ENCODE measurements at regions not wholly inside any gene's neighbourhood (a gene's known extent, or its start where the extent isn't known, plus 50 kb on each side); places are given as distances from the start of the nearest gene placed in this dataset.

GRCh38 chr2:160695402-160696086, 201.9 kb upstream of the RBMS1 start:
- intact Hi-C loops (cut with DNase I), result no loop called here
- DNase-seq, result no peak
- Histone ChIP-seq H3K27me3 (no peaks in the 10 kb centered on the region), H3K4me3 (no peak overlapping the region), H3K36me3 (no peaks in the 10 kb centered on the region), H3K9me3 (no peaks in the 10 kb centered on the region), H3K4me1 (peaks cover 0 to 11% (median 5%) of the 10 kb centered on the region in 3 donors), H3K27ac (no peak overlapping the region)
- TF ChIP-seq POLR2A (IDR thresholded peaks at IDR 0.05) (no peak), CTCF (IDR thresholded peaks at IDR 0.05) (no peak)
- 49 to 58% methylated on average over 3 of the region's 3 CpGs for WGBS, 2 donors

- no peak for TF ChIP-seq POLR2A (IDR thresholded peaks at IDR 0.05)
- no peak for TF ChIP-seq CTCF (IDR thresholded peaks at IDR 0.05)
- intact Hi-C loops (cut with DNase I), result no loop called here
- no peak for DNase-seq
- Histone ChIP-seq H3K36me3 (no peaks in the 10 kb centered on the region), H3K4me1 (peaks cover 0 to 11% (median 5%) of the 10 kb centered on the region in 3 donors), H3K27me3 (no peaks in the 10 kb centered on the region), H3K4me3 (no peak overlapping the region), H3K9me3 (no peaks in the 10 kb centered on the region), H3K27ac (no peak overlapping the region)
- WGBS, 2 donors, result 57 to 77% methylated on average over 2 of the region's 2 CpGs
These were observed 202.5 kb upstream of the RBMS1 start for GRCh38 chr2:160696087-160696452.

GRCh38 chr2:160697817-160698216, 204.2 kb upstream of the RBMS1 start:
- H3K4me3 ChIP-seq, result no peak overlapping the region
- H3K9me3 ChIP-seq, result no peaks in the 10 kb centered on the region
- no peaks in the 10 kb centered on the region for H3K27me3 ChIP-seq
- no peak for DNase-seq
- H3K27ac ChIP-seq, result no peak overlapping the region
- H3K4me1 ChIP-seq, result peaks cover 0 to 11% (median 5%) of the 10 kb centered on the region in 3 donors
- intact Hi-C loops (cut with DNase I), result no loop called here
- H3K36me3 ChIP-seq, result no peaks in the 10 kb centered on the region
- 93 to 94% methylated on average over 6 of the region's 6 CpGs for WGBS, 2 donors
- TF ChIP-seq POLR2A (IDR thresholded peaks at IDR 0.05) (no peak), CTCF (IDR thresholded peaks at IDR 0.05) (no peak)

GRCh38 chr2:160700021-160700814, 206.6 kb upstream of the RBMS1 start:
- Histone ChIP-seq H3K27ac (no peak overlapping the region), H3K36me3 (no peaks in the 10 kb centered on the region), H3K9me3 (no peaks in the 10 kb centered on the region), H3K27me3 (no peaks in the 10 kb centered on the region), H3K4me1 (peaks cover 0 to 18% (median 5%) of the 10 kb centered on the region in 3 donors), H3K4me3 (no peak overlapping the region)
- intact Hi-C loops (cut with DNase I), result no loop called here
- TF ChIP-seq CTCF (IDR thresholded peaks at IDR 0.05), result no peak
- no peak for TF ChIP-seq POLR2A (IDR thresholded peaks at IDR 0.05)
- no peak for DNase-seq
- WGBS, 2 donors, result 76 to 87% methylated on average over 1 of the region's 1 CpG

- Histone ChIP-seq H3K27me3 (no peaks in the 10 kb centered on the region), H3K4me3 (no peak overlapping the region), H3K9me3 (no peaks in the 10 kb centered on the region), H3K4me1 (peaks cover 0 to 7% (median 0%) of the 10 kb centered on the region in 3 donors), H3K36me3 (no peaks in the 10 kb centered on the region), H3K27ac (no peak overlapping the region)
- WGBS, 2 donors, result 47 to 48% methylated on average over 3 of the region's 3 CpGs
- intact Hi-C loops (cut with DNase I), result no loop called here
- no peak for TF ChIP-seq CTCF (IDR thresholded peaks at IDR 0.05)
- no peak for TF ChIP-seq POLR2A (IDR thresholded peaks at IDR 0.05)
- no peak for DNase-seq
These were observed 208.2 kb upstream of the RBMS1 start for GRCh38 chr2:160701822-160702221.

Measured in esophagus squamous epithelium (tissue), 5 donors.